ENCODE measurements at regions not wholly inside any gene's neighbourhood (a gene's known extent, or its start where the extent isn't known, plus 50 kb on each side); places are given as distances from the start of the nearest gene placed in this dataset.

DNA sequence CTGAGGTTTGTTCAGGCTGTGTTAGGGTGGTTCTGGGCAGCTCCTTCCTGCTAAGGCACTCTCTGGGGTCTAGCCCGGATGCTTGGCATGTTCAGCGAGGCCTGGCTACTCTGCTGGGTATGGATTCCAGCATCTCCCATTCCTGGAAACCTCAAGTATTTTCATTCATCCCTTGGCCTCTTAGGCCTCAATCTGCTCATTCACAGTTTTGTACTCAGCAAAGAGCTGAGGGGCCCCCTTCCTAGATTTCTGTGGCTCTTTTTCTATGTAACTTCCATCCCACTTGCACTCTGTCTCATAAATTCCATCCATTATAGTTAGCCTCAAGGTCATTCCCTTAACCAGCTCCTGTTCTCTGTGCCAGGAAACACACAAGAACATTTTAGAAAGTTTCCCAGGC, 798.8 kb upstream of the HS6ST1 start:
- no peak for DNase-seq

- DNase-seq = no peak
Observed at GRCh38 chr2:129118296-129118695, 799.6 kb upstream of the HS6ST1 start.

DNA sequence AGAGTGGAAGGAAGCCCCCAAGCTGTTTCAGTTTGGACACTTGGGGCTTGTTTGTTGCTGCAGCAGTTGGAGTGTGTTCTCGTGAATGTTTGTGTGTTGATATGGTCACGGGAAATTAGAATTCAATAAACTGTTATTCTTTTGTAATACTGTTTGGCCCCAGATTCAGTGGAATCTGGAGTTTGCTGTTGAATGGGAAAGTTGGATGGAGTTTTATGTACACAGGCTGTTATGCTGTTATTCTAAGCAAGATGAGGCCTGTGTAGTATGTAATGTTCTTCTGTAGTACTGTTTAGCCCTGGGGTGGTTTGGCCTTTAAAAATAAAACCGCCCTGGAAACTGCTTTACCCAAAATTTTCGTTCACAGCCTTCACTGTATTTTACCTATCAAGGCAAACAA, 810.4 kb upstream of the HS6ST1 start:
- DNase-seq = no peak

DNA sequence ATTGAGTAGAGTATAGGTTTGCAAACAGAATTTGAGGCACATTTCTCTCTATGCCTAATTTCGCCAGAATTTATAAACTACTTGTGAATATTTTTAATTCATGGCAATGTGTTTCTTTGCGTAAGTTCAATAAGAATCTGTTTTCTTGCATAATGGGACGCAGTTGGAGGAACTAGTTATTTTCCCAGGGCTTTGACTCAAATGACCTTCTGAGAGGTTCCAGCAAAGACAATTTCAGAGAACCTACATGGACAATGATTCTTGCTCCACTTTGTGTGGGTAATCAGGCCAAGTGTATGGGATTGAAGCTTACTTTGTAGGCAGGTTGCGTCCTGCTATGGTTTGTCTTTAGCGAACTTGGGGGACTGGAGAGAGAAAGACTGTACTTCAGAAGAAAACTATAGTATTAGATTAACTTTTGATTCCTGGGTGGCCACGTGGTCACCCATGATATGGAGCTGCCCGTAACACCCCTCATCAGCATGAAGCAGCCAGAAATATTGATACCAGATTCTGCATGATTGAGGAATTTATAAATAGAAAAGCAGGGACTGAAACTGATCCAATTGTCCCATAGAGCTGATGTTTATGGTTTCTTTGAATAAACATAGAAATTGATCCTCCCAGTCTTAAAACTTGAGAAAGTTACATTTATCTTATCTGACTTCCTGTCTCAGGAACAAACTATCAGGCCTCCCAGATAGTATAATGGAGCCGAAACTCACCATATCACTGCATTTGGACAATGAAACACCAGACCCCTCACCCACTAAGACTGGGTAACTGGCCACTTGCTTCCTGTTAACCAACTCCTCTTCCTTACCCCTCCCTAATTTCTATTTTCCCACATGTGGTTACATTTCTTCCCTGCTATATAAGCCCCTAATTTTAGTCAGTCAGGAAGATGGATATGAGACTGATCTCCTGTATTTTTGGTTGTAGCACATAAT, 815.3 kb upstream of the HS6ST1 start:
- DNase-seq = no peak

DNA sequence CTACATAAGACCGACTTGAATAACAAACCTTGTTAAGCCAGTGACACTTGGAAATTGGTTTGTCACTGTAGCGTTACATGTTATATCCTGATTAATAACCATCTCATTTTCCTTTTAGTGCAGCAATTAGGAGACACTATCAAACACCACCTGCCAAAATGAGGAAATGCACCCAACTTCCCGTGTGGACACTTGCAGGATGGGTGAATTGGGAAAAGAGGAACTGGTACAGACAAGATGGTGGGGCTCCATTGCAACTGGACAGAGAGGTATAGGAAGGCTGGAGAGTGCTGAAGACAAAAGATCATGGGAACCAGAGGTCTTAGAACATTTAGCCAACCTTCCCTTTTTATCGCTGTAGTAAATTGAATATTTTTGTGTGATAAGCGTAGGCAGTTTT, 816.3 kb upstream of the HS6ST1 start:
- no peak for DNase-seq

DNA sequence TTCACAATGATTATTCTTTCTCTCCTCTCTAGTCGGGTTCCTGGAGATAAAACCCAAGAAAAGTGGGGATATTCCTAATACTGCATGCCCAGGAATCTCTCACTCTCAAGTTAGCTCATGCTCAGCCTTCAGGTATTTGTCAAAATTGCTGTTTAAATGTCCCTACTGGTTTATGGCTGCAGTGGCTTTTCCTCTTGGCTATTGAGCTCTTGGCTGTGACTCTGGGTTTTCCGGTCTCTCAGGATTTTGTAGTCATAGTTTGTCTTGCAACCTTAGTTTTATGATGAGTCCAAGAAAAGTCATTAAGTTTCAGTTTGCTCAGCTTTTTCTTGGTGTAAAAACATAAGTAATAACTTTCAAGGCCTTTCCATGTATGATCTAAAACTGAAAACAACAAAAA, 820.7 kb upstream of the HS6ST1 start:
- DNase-seq = no peak

GRCh38 chr2:129142465-129142864, 823.8 kb upstream of the HS6ST1 start:
- no peak for DNase-seq

DNA sequence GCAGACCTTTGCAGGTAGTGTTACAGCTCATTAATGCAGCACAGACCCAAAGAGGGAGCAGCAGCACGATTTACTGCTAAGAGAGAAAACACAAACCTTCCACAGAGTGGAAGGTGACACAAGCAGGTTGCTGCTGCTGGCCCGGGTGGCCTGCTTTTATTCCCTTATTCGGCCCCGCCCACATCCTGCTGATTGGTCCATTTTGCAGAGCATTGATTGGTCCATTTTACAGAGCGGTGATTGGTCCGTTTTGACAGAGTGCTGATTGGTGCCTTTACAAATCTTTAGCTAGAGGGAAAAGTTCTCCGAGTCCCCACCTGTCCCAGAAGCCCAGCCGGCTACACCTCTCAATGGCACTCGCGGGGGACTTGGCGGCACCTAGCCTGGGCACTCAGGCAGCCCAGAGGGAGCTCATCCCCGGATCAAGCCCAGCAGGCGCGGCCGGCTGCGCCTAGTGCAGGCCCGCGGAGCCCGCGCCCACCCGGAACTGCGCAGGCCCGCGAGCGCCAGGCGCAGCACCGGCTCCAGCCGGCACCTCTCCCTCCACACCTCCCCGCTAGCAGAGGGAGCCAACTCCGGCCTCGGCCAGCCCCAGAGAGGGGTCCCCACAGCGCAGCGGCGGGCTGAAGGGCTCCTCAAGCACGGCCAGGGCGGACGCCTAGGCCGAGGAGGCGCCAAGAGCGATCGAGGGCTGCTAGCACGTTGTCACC, 825.6 kb upstream of the HS6ST1 start:
- DNase-seq = no peak

GRCh38 chr2:129152514-129152913, 827.0 kb upstream of the RAB6C start:
- DNase-seq = no peak

GRCh38 chr2:129160879-129161278, 818.6 kb upstream of the RAB6C start:
- no peak for DNase-seq

DNA sequence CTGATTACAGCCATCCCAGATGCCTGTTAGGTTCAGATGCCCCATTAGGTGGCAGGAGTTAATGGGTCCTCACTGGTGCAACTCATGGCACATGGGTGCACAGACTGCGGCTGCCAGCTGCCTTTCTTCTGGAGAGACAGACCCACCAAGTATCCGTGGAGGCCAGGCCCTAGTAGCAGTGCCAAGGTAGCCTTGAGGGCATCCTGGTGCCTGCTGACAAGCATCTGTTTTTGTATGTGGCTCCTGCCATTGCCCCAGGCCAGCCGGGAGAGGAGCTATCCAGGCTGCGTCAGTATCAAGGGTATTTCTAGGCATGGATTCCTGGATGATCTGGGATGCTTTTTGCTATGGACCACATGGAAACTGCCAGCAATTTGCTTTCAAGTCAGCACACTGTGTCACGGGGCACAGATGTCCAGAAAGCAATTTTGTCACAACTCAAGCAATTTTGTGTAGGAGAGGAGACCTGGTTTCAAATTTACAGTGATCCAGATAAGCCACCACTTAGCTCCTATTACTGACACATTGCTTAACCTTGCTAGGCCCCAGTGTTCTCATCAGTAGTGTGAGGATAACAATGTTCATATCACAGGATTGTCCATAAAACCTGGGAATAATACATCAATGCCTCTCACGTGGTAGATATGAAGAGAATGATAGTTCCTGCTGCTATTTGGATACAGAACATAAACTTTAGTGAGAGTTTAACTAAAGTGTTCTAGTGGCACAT, 815.1 kb upstream of the RAB6C start:
- DNase-seq = no peak

DNA sequence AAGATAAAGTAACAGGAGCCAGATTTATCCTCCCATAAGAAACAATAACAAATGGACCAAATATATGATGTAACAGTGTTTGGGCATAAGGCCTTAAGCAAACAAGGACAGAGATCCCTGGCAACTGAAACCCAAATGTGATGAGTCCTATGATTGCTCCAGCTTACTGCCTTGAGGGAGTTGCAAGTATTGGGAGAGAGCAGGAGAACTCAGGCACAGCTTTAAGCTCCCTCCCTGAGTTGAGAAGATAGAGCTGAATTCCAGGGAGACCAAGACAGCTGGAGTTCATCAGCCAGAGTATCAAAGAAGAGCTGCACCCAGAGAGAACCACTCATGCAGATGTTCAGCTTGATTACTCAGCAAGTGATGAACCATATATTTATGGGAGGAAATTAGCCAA, 814.5 kb upstream of the RAB6C start:
- DNase-seq = no peak

GRCh38 chr2:129167456-129167855, 812.0 kb upstream of the RAB6C start:
- no peak for DNase-seq

DNA sequence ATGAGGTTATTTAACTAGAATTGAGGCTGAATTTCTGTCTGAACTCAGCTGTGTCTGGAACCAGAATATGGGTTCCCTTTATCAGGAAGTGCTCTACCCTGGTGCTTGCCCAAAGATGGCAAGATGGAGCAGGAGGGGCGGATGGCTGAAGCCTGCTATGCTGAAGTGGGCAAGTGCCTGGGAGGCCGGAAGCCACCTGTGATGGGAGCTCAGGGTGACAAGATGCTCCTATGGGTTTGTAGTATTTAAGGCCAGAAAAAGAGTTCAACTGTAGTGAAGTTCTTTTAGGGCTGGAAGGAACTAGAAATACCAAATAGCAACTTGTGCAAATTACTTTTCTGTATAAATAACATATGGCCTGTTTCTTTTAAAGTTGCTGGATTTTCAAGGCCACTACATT, 808.9 kb upstream of the RAB6C start:
- no peak for DNase-seq

- no peak for DNase-seq
Observed at GRCh38 chr2:129174143-129174542, 805.3 kb upstream of the RAB6C start.

GRCh38 chr2:129175051-129175450, 804.4 kb upstream of the RAB6C start:
- no peak for DNase-seq

- no peak for DNase-seq
Observed at GRCh38 chr2:129176375-129176774, 803.1 kb upstream of the RAB6C start.

- DNase-seq = no peak
Observed at GRCh38 chr2:129178356-129178755, 801.1 kb upstream of the RAB6C start.

DNA sequence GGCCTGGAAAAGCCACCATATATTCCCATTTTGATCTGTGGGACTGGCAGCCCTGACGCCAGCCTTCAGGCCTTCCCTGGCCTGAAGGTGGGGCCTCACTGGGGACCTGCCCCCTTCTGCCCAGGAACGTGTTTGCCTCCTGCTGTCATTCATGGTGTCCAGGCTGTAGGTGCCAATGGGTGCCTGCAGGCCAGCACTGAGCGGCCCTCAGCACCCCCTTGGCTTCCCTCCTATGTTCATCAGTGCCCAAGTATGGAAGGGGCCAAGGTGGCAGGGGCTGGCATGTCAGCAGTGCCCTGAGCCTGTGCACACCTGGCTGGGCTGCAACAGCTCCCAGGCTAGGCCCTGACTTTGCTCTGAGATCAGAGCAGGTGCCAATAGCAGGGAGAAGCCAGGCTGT, 800.3 kb upstream of the RAB6C start:
- DNase-seq = no peak

GRCh38 chr2:129180124-129180716, 799.2 kb upstream of the RAB6C start:
- no peak for DNase-seq

GRCh38 chr2:129181433-129181832, 798.0 kb upstream of the RAB6C start:
- no peak for DNase-seq

DNA sequence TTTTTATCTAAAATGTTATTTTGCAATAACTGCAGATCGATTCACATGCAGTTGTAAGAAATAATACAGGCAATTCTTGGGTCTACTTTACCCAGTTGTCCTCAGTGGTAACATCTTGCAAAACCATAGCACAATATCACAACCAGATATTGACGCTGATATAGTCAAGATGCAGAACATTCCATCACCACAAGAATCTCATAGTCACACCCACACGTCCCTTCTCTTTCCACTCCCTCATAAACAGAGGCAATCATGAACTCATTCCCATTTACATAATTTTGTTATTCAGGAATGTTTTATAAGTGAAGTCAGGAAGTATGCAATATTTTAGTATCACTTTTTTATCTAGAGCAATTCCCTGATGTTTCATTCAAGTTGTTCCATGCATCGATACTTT, 797.5 kb upstream of the RAB6C start:
- DNase-seq = no peak

DNA sequence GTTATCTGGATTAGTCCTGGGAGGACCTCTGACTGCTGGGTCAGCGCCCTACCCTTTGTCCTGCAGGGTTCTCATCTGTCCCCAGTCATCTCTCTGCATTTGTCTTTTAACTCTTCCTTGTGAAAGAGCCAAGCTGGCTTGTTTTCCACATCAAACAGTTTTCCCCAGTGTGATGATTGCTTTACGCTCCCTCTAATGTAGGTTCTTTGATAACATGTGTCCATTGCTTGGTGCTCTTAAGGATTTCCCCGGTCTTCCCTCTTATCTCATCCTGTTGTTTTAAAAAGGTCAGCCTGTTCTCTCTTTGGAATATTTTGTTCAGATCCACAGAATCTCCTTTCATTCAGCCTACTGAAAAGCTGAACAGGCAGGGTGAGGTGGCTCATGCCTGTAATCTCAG, 792.1 kb upstream of the RAB6C start:
- no peak for DNase-seq

All from CD4-positive, alpha-beta T cell treated with Interleukin-6 for 4 hours (primary cell).